Trophoblast cell (in vitro differentiated cells and primary cell): ENCODE measurements at regions not wholly inside any gene's neighbourhood (a gene's known extent, or its start where the extent isn't known, plus 50 kb on each side); places are given as distances from the start of the nearest gene placed in this dataset.

Source experiments
- DNase-seq, 2 donors: peaks; one replicate each; pipeline ENCODE4 v3.0.0-alpha.2; 2016
- H2AFZ ChIP-seq: 2 replicates; pipeline ENCODE4 v1.6.1; 2013; ENCODE audit warnings: low read length, moderate library complexity, mild to moderate bottlenecking; ENCODE audit not compliant: insufficient read depth, poor library complexity
- H2AK5ac ChIP-seq: 2 replicates; pipeline ENCODE4 v1.6.1; 2013; ENCODE audit warnings: mild to moderate bottlenecking, low read length
- H2BK120ac ChIP-seq: 2 replicates; pipeline ENCODE4 v1.6.1; 2013; ENCODE audit warnings: low read length, mild to moderate bottlenecking, moderate library complexity; ENCODE audit not compliant: insufficient read depth, poor library complexity
- H2BK12ac ChIP-seq: 2 replicates; pipeline ENCODE4 v1.6.1; 2013; ENCODE audit warnings: mild to moderate bottlenecking, low read length, moderate library complexity
- H2BK5ac ChIP-seq: 2 replicates; pipeline ENCODE4 v1.6.1; 2013; ENCODE audit warnings: low read length, low read depth, moderate library complexity, mild to moderate bottlenecking; ENCODE audit not compliant: poor library complexity
- H3K14ac ChIP-seq: 2 replicates; pipeline ENCODE4 v1.6.1; 2013; ENCODE audit warnings: mild to moderate bottlenecking, low read length
- H3K18ac ChIP-seq: 2 replicates; pipeline ENCODE4 v1.6.1; 2013; ENCODE audit warnings: mild to moderate bottlenecking, low read length
- H3K23ac ChIP-seq: 2 replicates; pipeline ENCODE4 v1.6.1; 2013; ENCODE audit warnings: low read length
- H3K27ac ChIP-seq: 2 replicates; pipeline ENCODE4 v1.5.1; 2013; ENCODE audit warnings: low read depth, mild to moderate bottlenecking, inconsistent platforms, low read length, moderate library complexity
- H3K27me3 ChIP-seq: 2 replicates; pipeline ENCODE4 v1.6.1; 2013; ENCODE audit warnings: inconsistent platforms, mild to moderate bottlenecking, low read length, moderate library complexity; ENCODE audit not compliant: insufficient read depth
- H3K36me3 ChIP-seq, 2 experiments: 1 replicate in 1 of 2; 2 replicates in 1 of 2; pipeline ENCODE4 v1.6.1; 2013; ENCODE audit warnings: low read length in 2 of 2, mild to moderate bottlenecking in 2 of 2, moderate library complexity in 1 of 2; ENCODE audit not compliant: insufficient read depth in 2 of 2, control insufficient read depth in 1 of 2
- H3K4ac ChIP-seq: 2 replicates; pipeline ENCODE4 v1.6.1; 2013; ENCODE audit warnings: low read depth, mild to moderate bottlenecking, low read length, moderate library complexity
- H3K4me1 ChIP-seq, 2 experiments: 1 replicate in 1 of 2; 2 replicates in 1 of 2; pipeline ENCODE4 v1.6.1; 2013; ENCODE audit warnings: low read length in 2 of 2, mild to moderate bottlenecking in 2 of 2, moderate library complexity in 1 of 2; ENCODE audit not compliant: insufficient read depth in 2 of 2, control insufficient read depth in 1 of 2
- H3K4me2 ChIP-seq: 2 replicates; pipeline ENCODE4 v1.6.1; 2013; ENCODE audit warnings: inconsistent platforms, mild to moderate bottlenecking, low read length, moderate library complexity
- H3K4me3 ChIP-seq: 2 replicates; pipeline ENCODE4 v1.5.1; 2013; ENCODE audit warnings: mild to moderate bottlenecking, low read depth, low read length, inconsistent platforms
- H3K79me1 ChIP-seq: one replicate; pipeline ENCODE4 v1.6.1; 2013; ENCODE audit warnings: low read length
- H3K79me2 ChIP-seq: 2 replicates; pipeline ENCODE4 v1.6.1; 2013; ENCODE audit warnings: low read length, mild to moderate bottlenecking; ENCODE audit not compliant: control insufficient read depth, insufficient read depth, poor library complexity
- H3K9ac ChIP-seq: 2 replicates; pipeline ENCODE4 v1.6.1; 2013; ENCODE audit warnings: mild to moderate bottlenecking, low read length
- H3K9me3 ChIP-seq: 2 replicates; pipeline ENCODE4 v1.6.1; 2013; ENCODE audit warnings: low read depth, mild to moderate bottlenecking, control low read depth, inconsistent platforms, low read length; ENCODE audit not compliant: insufficient read depth
- H4K12ac ChIP-seq: 2 replicates; pipeline ENCODE4 v1.6.1; 2013; ENCODE audit warnings: low read depth, mild to moderate bottlenecking, low read length, moderate library complexity
- H4K8ac ChIP-seq: 2 replicates; pipeline ENCODE4 v1.6.1; 2013; ENCODE audit warnings: low read depth, mild to moderate bottlenecking, low read length, moderate library complexity
- H4K91ac ChIP-seq: one replicate; pipeline ENCODE4 v1.6.1; 2013; ENCODE audit warnings: low read depth, mild to moderate bottlenecking, low read length, moderate library complexity
- WGBS: extraction: QIAGEN DNeasy Blood & Tissue Kit; methylation state at CpG from one replicate; pipeline ENCODE4 v1.1.7; 2013; ENCODE audit warnings: missing lambda C conversion rate; ENCODE audit not compliant: insufficient read length, insufficient coverage; ENCODE audit errors: extremely low coverage; 5-methylcytosine and 5-hydroxymethylcytosine counted together

DNA sequence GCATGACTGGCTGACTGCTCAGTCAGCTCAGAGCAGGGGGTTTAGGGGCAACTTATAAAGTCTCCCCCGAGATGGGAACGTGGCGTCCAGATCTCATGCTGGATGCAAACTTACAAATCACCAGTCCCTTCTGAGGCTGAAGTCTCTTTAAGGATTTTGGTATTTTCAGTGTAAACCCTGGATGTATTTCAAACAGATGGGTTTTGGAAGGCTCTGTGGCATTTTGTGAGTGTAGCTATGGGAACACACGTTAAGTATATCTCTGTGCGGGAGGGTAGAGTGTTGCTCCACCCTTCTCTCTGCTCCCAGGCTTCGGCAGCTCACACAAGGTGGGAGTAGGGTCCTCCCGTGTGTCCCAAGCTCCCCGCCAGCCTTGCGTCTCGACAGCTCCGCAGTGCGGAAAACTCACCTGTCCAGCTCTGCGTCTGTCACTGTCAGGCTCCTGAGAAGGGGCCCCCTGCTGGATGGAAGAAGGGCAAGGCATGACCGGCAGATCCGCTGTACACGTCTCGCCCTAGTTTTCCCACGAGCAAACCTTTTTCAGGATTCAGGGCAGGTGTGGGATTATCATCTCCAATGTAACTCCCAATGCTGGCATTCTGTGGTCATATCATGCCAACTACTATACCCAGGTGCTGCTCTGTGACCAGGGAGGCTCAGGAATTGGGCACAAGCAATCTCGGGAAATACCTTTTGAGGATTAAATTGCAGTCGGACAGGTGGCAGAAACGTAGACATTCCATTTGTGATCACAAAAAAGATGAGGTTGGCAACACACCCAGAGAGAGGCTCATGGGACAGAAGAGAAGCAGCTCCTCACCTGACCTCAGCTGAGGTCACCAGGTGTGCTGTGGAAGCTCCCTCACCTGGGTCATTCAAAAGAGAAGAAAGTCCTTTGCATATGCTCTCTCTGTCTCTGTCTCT, 313.9 kb upstream of the B3GAT1 start:
- H4K91ac ChIP-seq = no peak overlapping the region
- H3K4me1 ChIP-seq = no peaks in the 10 kb centered on the region
- no peak overlapping the region for H3K4ac ChIP-seq
- no peak overlapping the region for H2BK5ac ChIP-seq
- H3K23ac ChIP-seq = no peak overlapping the region
- no peak overlapping the region for H2BK12ac ChIP-seq
- no peak overlapping the region for H2AK5ac ChIP-seq
- H3K27me3 ChIP-seq = no peaks in the 10 kb centered on the region
- no peak overlapping the region for H3K14ac ChIP-seq
- no peak overlapping the region for H3K27ac ChIP-seq
- H2AFZ ChIP-seq = no peak overlapping the region
- no peaks in the 10 kb centered on the region for H3K9me3 ChIP-seq
- H3K79me2 ChIP-seq = no peaks in the 10 kb centered on the region
- H3K9ac ChIP-seq = no peak overlapping the region
- no peak overlapping the region for H2BK120ac ChIP-seq
- no peak overlapping the region for H3K18ac ChIP-seq
- no peak overlapping the region for H4K12ac ChIP-seq
- H4K8ac ChIP-seq = no peak overlapping the region
- H3K4me2 ChIP-seq = no peak overlapping the region
- H3K79me1 ChIP-seq = no peaks in the 10 kb centered on the region
- DNase-seq = peak; percentile 2 to 21
- no peak overlapping the region for H3K4me3 ChIP-seq
- no peaks in the 10 kb centered on the region for H3K36me3 ChIP-seq
- no CpG with 5 or more reads among the region's 21 CpGs for WGBS

DNA sequence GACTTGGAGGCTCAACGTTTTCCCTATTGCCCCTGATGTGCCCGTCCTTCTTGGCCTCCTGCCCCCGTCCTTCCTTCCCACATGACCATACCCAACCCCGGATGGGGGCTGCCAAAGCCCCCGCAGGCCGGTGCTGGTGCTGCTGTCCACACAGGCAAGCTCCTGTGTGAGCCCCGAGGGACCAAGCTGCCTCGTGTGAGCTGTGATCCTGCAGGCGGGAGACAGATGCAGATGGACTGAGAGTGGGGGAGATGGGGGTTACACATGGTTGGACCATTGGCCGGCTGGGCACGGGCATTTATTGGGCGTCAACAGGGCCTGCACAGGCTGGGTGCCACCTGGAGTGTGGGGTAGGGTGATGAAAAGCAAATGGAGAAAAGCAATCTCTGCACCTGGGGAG, 313.2 kb upstream of the B3GAT1 start:
- H2AK5ac ChIP-seq = no peak overlapping the region
- DNase-seq = no peak

DNA sequence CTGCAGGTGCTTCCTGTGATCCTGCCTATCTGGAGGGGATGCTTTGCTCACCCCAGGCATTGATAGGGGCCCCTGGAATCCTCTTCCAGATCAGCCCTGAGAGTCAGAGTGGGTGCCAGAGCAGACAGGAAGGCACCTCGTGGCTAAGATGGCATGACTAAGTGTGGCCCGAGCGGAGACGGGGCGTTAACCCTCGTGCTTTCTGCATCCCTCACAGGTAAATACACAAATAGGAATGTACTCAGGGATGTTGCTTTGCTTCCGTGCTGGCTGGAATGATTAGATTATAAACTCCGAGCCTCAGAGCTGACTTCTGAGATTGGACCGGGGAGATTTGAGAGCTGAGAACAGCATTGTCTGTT, 312.7 kb upstream of the B3GAT1 start:
- no peak overlapping the region for H2AFZ ChIP-seq
- WGBS = no CpG with 5 or more reads among the region's 9 CpGs
- no peak overlapping the region for H4K8ac ChIP-seq
- no peak overlapping the region for H3K4ac ChIP-seq
- no peaks in the 10 kb centered on the region for H3K9me3 ChIP-seq
- H3K23ac ChIP-seq = no peak overlapping the region
- H3K36me3 ChIP-seq = no peaks in the 10 kb centered on the region
- H2BK120ac ChIP-seq = no peak overlapping the region
- H4K91ac ChIP-seq = no peak overlapping the region
- H3K27me3 ChIP-seq = no peaks in the 10 kb centered on the region
- no peak overlapping the region for H3K4me2 ChIP-seq
- H3K9ac ChIP-seq = no peak overlapping the region
- H2BK12ac ChIP-seq = no peak overlapping the region
- H3K79me2 ChIP-seq = no peaks in the 10 kb centered on the region
- H3K4me3 ChIP-seq = no peak overlapping the region
- H3K79me1 ChIP-seq = no peaks in the 10 kb centered on the region
- H3K27ac ChIP-seq = no peak overlapping the region
- no peak overlapping the region for H3K18ac ChIP-seq
- H3K14ac ChIP-seq = no peak overlapping the region
- no peak overlapping the region for H2AK5ac ChIP-seq
- H3K4me1 ChIP-seq = no peaks in the 10 kb centered on the region
- no peak for DNase-seq
- H2BK5ac ChIP-seq = no peak overlapping the region
- H4K12ac ChIP-seq = no peak overlapping the region

More for the DNA sequence above, 313.2 kb upstream of the B3GAT1 start:
- Histone ChIP-seq H4K8ac (no peak overlapping the region), H3K23ac (no peak overlapping the region), H2BK5ac (no peak overlapping the region), H3K79me2 (no peaks in the 10 kb centered on the region), H3K9me3 (no peaks in the 10 kb centered on the region), H3K9ac (no peak overlapping the region), H2AFZ (no peak overlapping the region), H3K36me3 (no peaks in the 10 kb centered on the region), H4K91ac (no peak overlapping the region), H3K79me1 (no peaks in the 10 kb centered on the region), H2BK12ac (no peak overlapping the region), H2BK120ac (no peak overlapping the region), H3K4me2 (no peak overlapping the region), H3K18ac (no peak overlapping the region), H3K27me3 (no peaks in the 10 kb centered on the region), H3K14ac (no peak overlapping the region), H3K4me3 (no peak overlapping the region), H3K27ac (no peak overlapping the region), H3K4me1 (no peaks in the 10 kb centered on the region), H4K12ac (no peak overlapping the region), H3K4ac (no peak overlapping the region)
- no CpG with 5 or more reads among the region's 12 CpGs for WGBS

DNA sequence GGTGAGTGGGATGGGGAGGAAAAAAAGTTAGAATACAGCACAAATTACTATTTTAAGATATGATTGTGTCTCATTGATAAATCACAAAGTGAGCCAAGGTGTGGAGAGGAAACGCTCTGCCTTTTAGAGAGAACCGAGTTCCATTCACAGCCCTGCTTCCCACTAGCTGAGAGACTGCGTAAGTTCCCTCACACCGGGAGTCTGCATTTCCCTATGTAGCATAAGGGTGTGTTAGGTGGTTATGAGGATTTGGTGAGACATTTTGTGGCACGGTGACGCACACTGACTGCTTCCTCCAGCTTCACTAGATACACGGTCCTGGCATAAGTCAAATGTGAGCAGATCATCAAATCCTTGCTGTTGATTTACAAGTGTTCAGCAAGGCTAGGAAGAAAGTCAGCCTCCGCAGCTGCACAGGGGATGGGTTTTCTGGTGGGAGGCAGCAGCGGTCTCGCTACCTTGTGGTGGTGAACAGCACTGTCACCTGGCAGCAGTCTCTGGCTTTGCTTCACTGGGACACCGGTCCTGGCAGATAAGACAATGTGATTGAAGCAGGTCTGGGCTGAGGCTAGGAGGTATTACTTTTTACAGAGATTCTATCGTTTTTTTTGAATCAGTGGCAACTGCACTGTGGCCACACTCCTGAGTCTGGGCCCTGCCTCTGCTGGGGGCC, 312.2 kb upstream of the B3GAT1 start:
- Histone ChIP-seq H2AFZ (no peak overlapping the region), H2BK5ac (no peak overlapping the region), H3K4me3 (no peak overlapping the region), H3K9ac (no peak overlapping the region), H3K27ac (no peak overlapping the region), H3K9me3 (no peaks in the 10 kb centered on the region), H4K91ac (no peak overlapping the region), H3K79me2 (no peaks in the 10 kb centered on the region), H3K4me2 (no peak overlapping the region), H3K79me1 (no peaks in the 10 kb centered on the region), H4K12ac (no peak overlapping the region), H3K36me3 (no peaks in the 10 kb centered on the region), H4K8ac (no peak overlapping the region), H2BK120ac (no peak overlapping the region), H3K18ac (no peak overlapping the region), H3K14ac (no peak overlapping the region), H3K4me1 (no peaks in the 10 kb centered on the region), H2BK12ac (no peak overlapping the region), H3K23ac (no peak overlapping the region), H3K4ac (no peak overlapping the region), H2AK5ac (no peak overlapping the region), H3K27me3 (no peaks in the 10 kb centered on the region)
- WGBS = no CpG with 5 or more reads among the region's 12 CpGs
- DNase-seq = no peak
